ENCODE measurements at regions not wholly inside any gene's neighbourhood (a gene's known extent, or its start where the extent isn't known, plus 50 kb on each side); places are given as distances from the start of the nearest gene placed in this dataset.
"Not testable (repeated sequence)": the region's sequence is repeated elsewhere in the genome, so short reads cannot be mapped to it uniquely, and the experiment has no call there.

DNA sequence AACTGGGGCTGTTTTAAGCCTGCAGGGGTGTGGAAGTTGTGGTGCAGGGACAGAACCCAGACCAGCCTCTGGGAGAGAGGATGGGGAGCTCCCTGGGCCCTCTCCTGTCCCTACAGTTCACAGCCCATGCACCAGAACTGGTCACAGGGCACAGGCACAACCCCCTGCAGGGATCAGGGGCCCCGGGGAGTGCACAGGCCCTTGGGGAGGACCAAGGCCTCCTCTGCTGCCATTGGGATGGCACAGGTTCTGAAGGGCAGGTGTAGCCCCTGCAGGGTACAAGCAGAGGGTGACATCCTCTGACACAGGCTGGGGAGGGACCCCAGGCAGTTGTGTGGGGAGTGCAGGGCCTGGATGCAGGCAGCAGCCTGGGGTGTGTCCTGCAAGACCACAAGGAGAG, 66.4 kb upstream of the SFSWAP start:
- no peak for DNase-seq

DNA sequence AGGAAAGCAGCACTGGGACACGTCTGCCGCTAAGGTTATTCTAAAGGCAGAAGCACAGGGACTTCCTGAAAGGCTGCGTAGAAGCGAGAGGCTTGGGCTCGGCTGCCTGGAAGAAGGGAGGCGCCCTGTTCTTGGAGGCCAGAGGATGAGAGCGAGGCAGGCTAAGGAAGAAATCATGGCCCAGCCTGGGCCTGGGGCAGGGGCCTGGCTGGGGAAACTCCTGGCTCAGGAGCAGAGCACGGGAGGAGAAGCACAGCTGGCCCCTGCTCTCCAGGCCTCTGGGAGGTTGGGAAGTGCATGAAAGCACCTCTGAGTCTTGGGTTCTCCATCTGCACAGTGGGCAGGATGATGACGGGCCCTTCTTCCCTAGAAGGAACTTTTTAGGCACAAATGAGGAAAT, 66.0 kb upstream of the SFSWAP start:
- not testable (repeated sequence) for DNase-seq

DNA sequence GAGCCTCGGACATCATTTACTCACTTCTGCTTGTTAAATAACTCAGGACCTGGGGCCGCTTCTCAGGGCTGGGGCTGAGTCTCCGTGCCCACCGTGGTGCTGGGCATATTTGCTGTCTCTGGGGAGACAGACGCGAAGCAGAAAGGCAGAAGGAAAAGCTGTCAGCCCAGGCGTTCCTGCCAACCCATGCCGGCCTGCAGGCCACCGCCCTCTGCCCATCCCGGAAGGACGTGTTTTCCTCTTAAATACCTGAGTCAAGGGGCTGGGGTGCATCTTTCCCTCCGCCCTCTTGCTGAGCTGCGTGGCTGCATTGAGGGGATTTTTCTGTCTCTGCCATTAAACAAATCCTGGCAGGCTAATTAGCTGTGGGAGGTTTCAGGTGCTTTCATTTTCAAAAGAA, 65.3 kb upstream of the SFSWAP start:
- DNase-seq = not testable (repeated sequence)

DNA sequence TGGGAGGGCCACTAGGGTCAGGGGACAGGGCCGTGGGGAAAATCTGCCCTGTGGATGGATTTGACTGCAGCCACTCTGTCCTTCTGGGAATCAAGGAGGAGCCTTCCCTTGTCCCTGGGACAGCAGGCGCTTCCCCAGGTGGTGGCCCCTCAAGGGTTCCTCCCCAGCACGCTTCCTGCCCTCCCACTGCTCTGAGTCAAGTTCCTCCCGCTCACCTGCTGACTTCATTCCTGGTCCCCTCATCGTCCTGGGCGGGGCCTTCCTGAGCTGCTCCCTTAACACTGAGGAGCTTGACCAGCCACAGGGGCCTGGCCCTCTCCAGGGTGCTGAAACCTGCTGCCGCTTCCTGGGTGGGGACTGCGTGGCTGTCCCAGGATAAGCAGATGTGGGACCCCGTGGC, 64.4 kb upstream of the SFSWAP start:
- not testable (repeated sequence) for DNase-seq

DNA sequence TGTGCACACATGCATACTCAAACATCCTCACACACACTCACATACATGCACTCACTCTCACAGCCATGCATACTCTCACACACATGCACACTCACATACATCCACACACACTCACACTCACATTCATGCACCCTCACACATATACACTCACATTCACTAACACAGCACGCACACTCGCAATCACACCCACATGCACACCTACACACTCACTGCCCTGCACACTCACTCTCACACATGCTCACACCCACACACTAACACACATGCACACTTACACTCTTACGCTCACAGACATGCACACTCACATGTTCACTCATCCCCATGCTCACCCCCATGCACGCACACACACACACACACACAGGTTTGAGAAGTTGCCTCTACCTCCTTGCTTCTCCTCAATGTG, 63.2 kb upstream of the SFSWAP start:
- DNase-seq = no peak

DNA sequence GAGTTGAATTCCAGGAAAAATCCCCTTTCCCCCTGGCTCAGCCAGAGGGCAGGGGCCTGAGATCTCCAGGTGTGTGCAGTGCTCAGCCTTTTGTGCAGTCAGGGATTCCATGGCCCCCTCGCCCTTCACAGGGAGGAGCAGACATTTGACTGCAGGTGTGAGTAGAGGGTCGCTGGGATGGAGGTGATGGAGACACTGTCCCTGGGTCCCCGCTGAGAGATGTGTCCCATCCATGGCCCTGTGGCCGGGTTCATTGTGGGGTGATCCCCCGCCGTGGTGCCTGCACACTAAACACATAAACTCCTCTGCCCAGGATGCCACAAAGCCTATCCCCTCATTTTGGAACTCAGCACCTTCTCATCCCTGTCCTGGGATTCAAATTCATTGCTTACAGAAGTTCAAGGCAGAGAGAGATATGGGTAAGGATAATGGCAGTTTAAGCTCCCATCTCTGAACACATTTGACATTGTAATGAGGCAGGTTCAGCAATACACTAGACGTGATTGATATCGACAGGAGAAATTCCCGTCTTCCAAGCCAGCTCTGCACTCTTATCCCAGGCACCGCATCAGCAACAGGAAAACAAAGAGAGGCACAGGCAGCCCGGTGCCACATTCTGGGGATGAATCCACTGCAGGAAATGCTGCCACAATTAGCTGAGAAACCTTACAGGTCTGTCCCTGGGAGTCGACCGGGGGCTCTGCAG, 55.3 kb upstream of the SFSWAP start:
- DNase-seq = not testable (repeated sequence)

DNA sequence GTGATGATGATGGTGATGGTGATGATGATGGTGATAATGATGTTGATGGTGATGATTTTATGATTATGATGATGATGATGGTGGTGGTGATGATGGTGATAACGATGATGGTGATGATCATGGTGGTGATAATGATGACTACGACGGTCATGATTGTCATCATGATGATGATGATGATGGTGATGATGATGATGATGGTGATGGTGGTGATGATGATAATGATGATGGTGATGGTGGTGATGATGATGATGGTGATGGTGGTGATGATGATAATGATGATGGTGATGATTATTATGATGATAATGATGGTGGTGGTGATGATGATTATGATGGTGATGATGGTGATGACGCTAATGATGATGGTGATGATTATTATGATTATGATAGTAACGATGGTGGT, 54.1 kb upstream of the SFSWAP start:
- not testable (repeated sequence) for DNase-seq

DNA sequence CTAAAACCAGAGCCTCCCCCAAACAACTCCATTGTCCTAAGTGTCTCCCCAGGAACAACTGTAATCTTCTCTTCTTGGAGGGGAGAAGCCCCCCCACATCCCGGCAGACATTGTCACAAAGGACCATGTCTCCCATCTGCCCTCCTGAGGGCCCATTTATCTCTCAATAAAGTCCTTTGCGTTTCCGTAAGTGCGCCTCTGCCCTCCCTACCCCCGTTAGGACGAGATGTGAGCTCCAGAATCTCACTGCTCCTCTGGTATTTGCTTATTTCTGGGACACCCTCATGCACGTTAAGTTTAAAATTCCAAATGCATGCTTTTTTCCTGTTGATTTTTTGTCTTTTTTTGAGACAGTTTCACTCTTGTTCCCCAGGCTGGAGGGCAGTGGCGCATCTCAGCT, 52.3 kb upstream of the SFSWAP start:
- DNase-seq = not testable (repeated sequence)

DNA sequence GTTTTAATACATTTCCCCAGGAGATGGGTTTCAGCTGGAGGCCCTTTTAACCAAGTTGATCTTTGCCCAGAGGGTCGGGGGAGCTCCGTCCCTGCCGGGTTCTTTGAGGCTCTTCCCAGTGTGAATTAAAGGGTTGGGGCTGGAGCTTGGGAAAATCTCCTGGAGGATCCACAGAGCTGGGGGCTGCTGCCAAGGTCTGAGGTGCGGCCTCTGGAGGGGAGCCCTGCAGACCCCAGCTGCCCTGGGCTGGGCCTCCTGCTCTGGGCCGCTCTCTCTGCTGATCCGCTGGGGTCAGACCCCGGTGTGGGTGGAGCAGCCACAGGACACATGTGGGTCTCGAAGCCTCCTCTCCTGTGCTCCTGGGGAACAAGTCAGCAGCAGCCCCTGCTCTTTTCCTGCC, 51.4 kb upstream of the SFSWAP start:
- not testable (repeated sequence) for DNase-seq

DNA sequence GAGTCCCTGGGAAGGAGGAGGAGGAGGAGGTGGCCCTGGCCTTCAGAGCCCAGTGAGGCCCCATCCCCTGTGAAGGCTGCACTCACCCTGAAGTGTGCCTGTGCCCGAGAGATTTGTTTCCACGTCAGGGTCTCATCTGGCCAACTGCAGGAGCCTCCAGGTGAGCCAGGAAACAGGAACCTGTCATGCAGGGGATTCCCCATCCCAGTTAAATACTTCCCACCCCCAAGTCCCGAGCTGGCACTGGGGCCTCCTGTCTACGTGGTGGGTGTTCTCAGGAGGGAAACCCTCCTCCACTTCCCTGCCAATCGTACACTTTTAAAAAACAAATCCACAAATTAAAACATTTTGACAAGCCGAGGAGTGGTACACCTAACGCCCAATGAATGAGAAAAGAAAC, 50.9 kb upstream of the SFSWAP start:
- DNase-seq = not testable (repeated sequence)

DNA sequence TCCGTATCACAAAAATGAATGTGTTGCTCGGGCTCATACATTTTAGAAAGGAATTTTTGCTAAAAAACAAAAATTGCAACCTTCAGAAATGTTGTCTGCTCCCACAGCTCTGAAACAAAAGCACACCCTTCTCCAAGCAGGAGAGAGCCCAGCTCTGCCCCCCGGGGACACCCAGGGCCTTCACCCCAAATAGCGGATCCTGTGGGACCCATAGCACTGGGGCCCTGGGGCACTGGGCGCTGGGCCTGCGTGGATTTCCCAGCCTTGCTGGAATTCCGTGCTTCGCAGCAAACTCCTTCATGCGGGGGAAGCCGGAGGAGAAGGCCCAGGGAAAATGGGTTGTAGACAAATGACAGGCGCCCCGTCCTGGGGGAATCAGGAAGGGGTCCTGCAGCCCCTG, 50.5 kb upstream of the SFSWAP start:
- not testable (repeated sequence) for DNase-seq
